Sigmoid colon (tissue), 6 donors: ENCODE measurements at regions not wholly inside any gene's neighbourhood (a gene's known extent, or its start where the extent isn't known, plus 50 kb on each side); places are given as distances from the start of the nearest gene placed in this dataset.
A peak's percentile ranks its signal among the peaks of the same experiment; 100 is the strongest.

Experiments
- DNase-seq: peaks from one replicate; pipeline ENCODE4 v3.0.0-alpha.2; 2019
- H3K27ac ChIP-seq, 4 donors: fragments of 200-600 bp; sonication (generic); one replicate each; pipeline ENCODE4 v1.5.1; 2016 to 2019; ENCODE audit warnings: mild to moderate bottlenecking in 1 of 4
- H3K27me3 ChIP-seq, 3 donors: fragments of 200-600 bp; sonication (generic); one replicate each; pipeline ENCODE4 v1.5.1; 2019; ENCODE audit warnings: mild to moderate bottlenecking in 1 of 3
- H3K36me3 ChIP-seq, 4 donors: fragments of 200-600 bp; sonication (generic); one replicate each; pipeline ENCODE4 v1.5.1; 2016 to 2019
- H3K4me1 ChIP-seq, 4 donors: fragments of 200-600 bp; sonication (generic); one replicate each; pipeline ENCODE4 v1.5.1; 2017 to 2019
- H3K4me3 ChIP-seq, 4 donors: fragments of 200-600 bp; sonication (generic); one replicate each; pipeline ENCODE4 v1.5.1; 2017 to 2019; ENCODE audit warnings: mild to moderate bottlenecking in 2 of 4, moderate library complexity in 1 of 4
- H3K9me3 ChIP-seq, 4 donors: fragments of 200-600 bp in 3 of 4; sonication (generic) in 3 of 4; one replicate each; pipeline versions ENCODE4 v1.5.1 to v1.6.1; 2013 to 2019
- CTCF ChIP-seq, 4 experiments: fragments of 450-650 bp in 3 of 4; fragments of 200-600 bp in 1 of 4; IDR thresholded peaks; one replicate each; pipeline ENCODE4 v1.5.1; 2016 to 2019; ENCODE audit warnings: antibody characterized with exemption in 4 of 4, mild to moderate bottlenecking in 3 of 4, moderate library complexity in 2 of 4
- EP300 ChIP-seq, 4 donors: sonication (generic); formaldehyde crosslinking; IDR thresholded peaks; one replicate each; pipeline ENCODE4 v1.6.1; 2017; ENCODE audit warnings: antibody characterized with exemption in 4 of 4
- POLR2A ChIP-seq, 2 donors: fragments of 450-650 bp; IDR thresholded peaks; one replicate each; pipeline ENCODE4 v1.6.1; 2016; ENCODE audit warnings: antibody characterized with exemption in 2 of 2, mild to moderate bottlenecking in 2 of 2, moderate library complexity in 2 of 2
- POLR2AphosphoS5 ChIP-seq, 4 donors: sonication (generic); formaldehyde crosslinking; IDR thresholded peaks; one replicate each; pipeline ENCODE4 v1.6.1; 2017; ENCODE audit warnings: antibody characterized with exemption in 4 of 4
- WGBS, 2 donors: extraction: QIAGEN DNeasy Blood & Tissue Kit; methylation state at CpG; one replicate each; pipeline ENCODE4 v1.1.7; 2013; 5-methylcytosine and 5-hydroxymethylcytosine counted together
- intact Hi-C: fragments of 100-400 bp; cut with DNase I; formaldehyde crosslinking; loops from one replicate; pipeline ENCODE4 v1.15.1; 2023
- donor health status: healthy with polysubstance abuse.
- donor health status: healthy.

DNA sequence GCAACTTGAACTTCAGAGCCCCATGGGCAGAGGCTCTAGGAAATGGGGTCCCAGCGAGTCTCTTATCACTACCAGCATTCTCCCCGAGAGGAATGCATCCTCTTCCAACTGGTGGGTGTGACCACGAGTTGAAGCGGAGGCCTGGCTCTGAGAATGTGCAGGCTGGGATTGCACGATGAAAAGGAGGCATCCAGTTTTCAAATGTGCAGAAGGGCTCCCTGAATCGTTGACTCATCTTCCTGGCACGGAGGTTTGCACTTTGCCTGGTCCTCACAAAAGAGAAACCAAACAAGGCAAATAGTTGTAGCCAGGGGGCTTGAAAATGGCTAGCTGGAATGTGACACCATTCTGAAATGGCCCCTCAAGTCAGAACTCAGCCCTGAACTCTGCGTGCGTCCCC lies 216.7 kb downstream of the GLI2 start:
- Histone ChIP-seq H3K27ac (peak overlapping the region in 1 of 4 donors; percentile 28), H3K4me3 (no peak overlapping the region), H3K9me3 (no peaks in the 10 kb centered on the region), H3K36me3 (peaks cover 0 to 6% (median 0%) of the 10 kb centered on the region in 4 donors), H3K4me1 (peaks cover 0 to 6% (median 0%) of the 10 kb centered on the region in 4 donors), H3K27me3 (no peaks in the 10 kb centered on the region)
- intact Hi-C loops = no loop called here
- 87 to 90% methylated on average over 9 of the region's 9 CpGs for WGBS, 2 donors
- DNase-seq = no peak
- TF ChIP-seq POLR2AphosphoS5 (IDR thresholded peaks at IDR 0.05) = no peak
- TF ChIP-seq POLR2A (IDR thresholded peaks at IDR 0.05) = no peak
- TF ChIP-seq CTCF (IDR thresholded peaks at IDR 0.05) = no peak
- no peak for TF ChIP-seq EP300 (IDR thresholded peaks at IDR 0.05)

- H3K27me3 ChIP-seq = no peaks in the 10 kb centered on the region
- 82 to 88% methylated on average over 7 of the region's 7 CpGs for WGBS, 2 donors
- DNase-seq = no peak
- TF ChIP-seq POLR2A (IDR thresholded peaks at IDR 0.05) (no peak), CTCF (IDR thresholded peaks at IDR 0.05) (no peak), EP300 (IDR thresholded peaks at IDR 0.05) (no peak)
- no peaks in the 10 kb centered on the region for H3K9me3 ChIP-seq
- no peak overlapping the region for H3K4me3 ChIP-seq
- no peak overlapping the region for H3K27ac ChIP-seq
- intact Hi-C loops = no loop called here
- H3K36me3 ChIP-seq = peaks cover 0 to 6% (median 0%) of the 10 kb centered on the region in 4 donors
- peaks cover 0 to 6% (median 0%) of the 10 kb centered on the region in 4 donors for H3K4me1 ChIP-seq
These were observed 217.5 kb downstream of the GLI2 start for GRCh38 chr2:120953066-120953756.

DNA sequence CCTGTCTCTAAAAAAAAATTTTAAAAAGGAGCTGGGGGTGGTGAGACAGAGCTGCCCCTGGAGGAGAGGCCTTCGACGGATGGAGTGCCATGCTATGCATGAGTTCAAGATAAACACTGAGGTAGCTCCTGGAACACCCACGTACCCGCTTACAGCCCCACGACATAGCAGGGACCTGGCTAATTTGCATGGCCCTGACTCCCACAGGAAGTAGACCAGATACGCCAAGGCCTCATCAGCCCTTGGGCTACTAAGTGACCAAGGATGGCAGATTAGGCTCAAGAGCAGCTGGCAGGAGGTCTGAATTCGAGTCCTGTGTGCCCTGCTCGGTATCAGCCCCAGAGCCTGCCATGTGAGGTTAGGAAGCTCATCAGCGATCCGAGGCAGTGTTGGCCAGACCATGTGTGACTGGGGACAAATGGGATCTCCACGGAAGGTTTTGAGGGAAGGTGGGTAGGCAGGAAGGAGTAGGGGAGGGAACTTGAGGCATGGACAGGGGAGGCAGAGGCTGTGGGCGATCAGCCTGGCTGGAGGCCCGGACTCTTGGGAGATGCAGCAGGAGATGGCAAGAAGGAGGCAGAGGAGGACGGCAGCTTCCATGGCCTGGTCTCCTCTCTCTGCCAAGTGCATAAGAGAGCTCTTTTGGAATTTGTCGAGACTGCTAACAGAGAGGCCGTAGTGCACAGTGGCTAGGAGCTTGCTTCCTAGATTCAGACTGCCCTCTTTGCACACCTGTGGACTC lies 218.3 kb downstream of the GLI2 start:
- H3K9me3 ChIP-seq = no peaks in the 10 kb centered on the region
- no peak for DNase-seq
- intact Hi-C loops = no loop called here
- H3K36me3 ChIP-seq = peaks cover 0 to 6% (median 0%) of the 10 kb centered on the region in 4 donors
- H3K4me3 ChIP-seq = no peak overlapping the region
- no peak overlapping the region for H3K27ac ChIP-seq
- H3K27me3 ChIP-seq = no peaks in the 10 kb centered on the region
- no peak for TF ChIP-seq POLR2A (IDR thresholded peaks at IDR 0.05)
- no peak for TF ChIP-seq EP300 (IDR thresholded peaks at IDR 0.05)
- no peak for TF ChIP-seq CTCF (IDR thresholded peaks at IDR 0.05)
- TF ChIP-seq POLR2AphosphoS5 (IDR thresholded peaks at IDR 0.05) = no peak
- H3K4me1 ChIP-seq = peaks cover 0 to 14% (median 7%) of the 10 kb centered on the region in 4 donors
- 89 to 93% methylated on average over 16 of the region's 16 CpGs for WGBS, 2 donors

DNA sequence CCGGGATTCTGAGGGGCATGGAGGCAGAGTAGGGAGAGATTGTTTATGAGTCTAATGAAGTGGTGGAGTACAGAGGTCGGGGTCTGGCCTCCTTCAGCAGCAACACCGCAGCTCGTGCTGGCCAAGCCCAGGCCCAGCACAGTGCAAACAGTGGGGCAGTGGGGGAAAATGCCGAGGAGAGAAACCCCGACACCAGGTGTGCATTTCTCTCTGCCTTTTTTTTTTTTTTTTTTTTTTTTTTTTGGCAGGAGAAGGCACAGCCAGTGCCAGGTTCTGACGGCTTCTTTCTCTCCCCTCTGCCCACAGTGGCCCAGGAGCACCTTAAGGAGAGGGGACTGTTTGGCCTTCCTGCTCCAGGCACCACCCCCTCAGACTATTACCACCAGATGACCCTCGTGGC lies 219.3 kb downstream of the GLI2 start:
- no peak for TF ChIP-seq POLR2A (IDR thresholded peaks at IDR 0.05)
- Histone ChIP-seq H3K27me3 (no peaks in the 10 kb centered on the region), H3K4me3 (no peak overlapping the region), H3K4me1 (peaks cover 0 to 22% (median 16%) of the 10 kb centered on the region in 4 donors), H3K36me3 (peaks cover 0 to 6% (median 0%) of the 10 kb centered on the region in 4 donors), H3K9me3 (no peaks in the 10 kb centered on the region), H3K27ac (no peak overlapping the region)
- intact Hi-C loops = loop anchor here (5.0 kb wide), 1 partner anchor 218 kb away; the partner anchor contains the start of gene GLI2
- DNase-seq = no peak
- WGBS, 2 donors = 68 to 76% methylated on average over 8 of the region's 8 CpGs

- DNase-seq = no peak
- Histone ChIP-seq H3K9me3 (no peaks in the 10 kb centered on the region), H3K4me1 (peaks cover 0 to 22% (median 16%) of the 10 kb centered on the region in 4 donors), H3K27ac (no peak overlapping the region), H3K27me3 (no peaks in the 10 kb centered on the region), H3K4me3 (no peak overlapping the region), H3K36me3 (peaks cover 0 to 6% (median 0%) of the 10 kb centered on the region in 4 donors)
- 76% methylated on average over 8 of the region's 8 CpGs for WGBS, 2 donors
- TF ChIP-seq CTCF (IDR thresholded peaks at IDR 0.05) (no peak), EP300 (IDR thresholded peaks at IDR 0.05) (no peak), POLR2A (IDR thresholded peaks at IDR 0.05) (no peak), POLR2AphosphoS5 (IDR thresholded peaks at IDR 0.05) (no peak)
- intact Hi-C loops = loop anchor here (5.0 kb wide), 1 partner anchor 218 kb away; the partner anchor contains the start of gene GLI2
These were observed 219.8 kb downstream of the GLI2 start for GRCh38 chr2:120955427-120955826.
